ENCODE measurements at regions not wholly inside any gene's neighbourhood (a gene's known extent, or its start where the extent isn't known, plus 50 kb on each side); places are given as distances from the start of the nearest gene placed in this dataset.
"Not testable (repeated sequence)": the region's sequence is repeated elsewhere in the genome, so short reads cannot be mapped to it uniquely, and the experiment has no call there.

DNA sequence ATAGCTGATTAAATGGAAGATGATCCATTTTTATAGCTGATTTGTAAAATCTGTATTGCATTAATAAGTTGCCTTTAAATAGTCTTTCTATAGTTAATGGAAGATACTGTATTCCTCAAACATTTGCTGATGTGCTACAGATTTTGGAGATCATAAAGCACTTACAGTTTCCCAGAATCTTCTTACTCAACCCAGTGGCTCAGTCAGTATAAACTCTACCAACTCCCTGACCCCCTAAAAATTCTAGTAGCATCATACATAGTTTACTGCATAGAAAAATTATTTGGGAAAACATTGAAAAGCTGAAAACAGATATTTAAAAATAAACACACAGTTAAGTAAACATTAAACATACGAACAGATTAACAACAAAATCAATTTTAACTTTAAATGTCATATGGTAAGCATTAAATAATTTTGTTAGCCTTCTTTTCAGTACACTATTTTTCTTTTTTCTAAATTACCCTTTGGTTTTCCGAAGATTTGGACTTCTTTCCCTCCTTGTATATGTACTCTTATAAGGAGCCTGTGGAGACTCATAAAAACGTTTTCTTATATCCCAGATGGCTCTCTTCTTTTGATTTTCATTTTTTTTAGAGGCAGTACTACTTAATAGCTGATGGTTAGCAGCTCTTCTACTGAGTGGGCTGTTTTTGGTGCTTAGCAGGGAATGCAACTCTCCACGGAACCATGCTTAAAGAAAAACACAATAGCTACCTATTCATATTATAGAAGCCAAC lies 62.7 kb upstream of the BMP5 start:
- Histone ChIP-seq H3K9me3 (no peaks in the 10 kb centered on the region), H3K27ac (no peak overlapping the region), H3K36me3 (no peaks in the 10 kb centered on the region), H3K4me1 (no peaks in the 10 kb centered on the region), H3K4me3 (replicated peaks in 1 of 3) (no peak overlapping the region), H3K27me3 (no peaks in the 10 kb centered on the region)
- intact Hi-C loops (cut with DNase I), result no loop called here
- no peak for DNase-seq
- 71 to 73% methylated on average over 4 of the region's 4 CpGs for WGBS, 2 donors
- TF ChIP-seq POLR2A (IDR thresholded peaks at IDR 0.05), result no peak
- TF ChIP-seq CTCF (IDR thresholded peaks at IDR 0.05), result no peak

DNA sequence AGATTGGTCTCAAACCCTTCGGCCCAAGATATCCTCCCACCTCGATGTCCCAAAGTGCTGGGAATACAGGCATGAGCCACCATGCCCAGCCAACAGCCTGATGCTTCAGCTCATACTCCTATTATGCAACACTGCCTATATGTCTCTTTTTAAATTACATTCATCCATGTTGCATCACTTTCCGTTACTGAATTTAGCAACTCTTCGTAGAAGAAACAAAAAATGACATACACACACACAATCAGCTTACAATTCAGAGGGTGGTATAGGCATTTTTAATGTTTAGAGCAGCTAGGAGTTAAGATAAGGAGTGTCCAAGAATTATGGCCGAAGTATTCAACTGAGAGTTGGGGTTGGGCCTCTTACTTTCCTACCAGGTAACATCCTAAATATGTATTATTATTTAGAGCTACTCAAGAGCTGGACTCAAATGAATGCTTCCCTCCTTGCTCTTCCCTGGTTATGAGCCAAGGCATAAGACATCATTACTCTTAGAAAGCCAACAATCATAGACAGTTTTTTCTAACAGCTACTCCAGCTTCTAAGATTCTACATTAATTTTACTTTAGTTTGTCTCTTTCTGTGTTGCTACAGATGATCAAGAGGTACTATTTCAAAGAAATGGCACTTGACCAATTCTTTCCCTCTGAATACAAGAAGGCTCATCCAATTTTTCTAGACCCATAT lies 62.0 kb upstream of the BMP5 start:
- 90 to 93% methylated on average over 5 of the region's 5 CpGs for WGBS, 2 donors
- intact Hi-C loops (cut with DNase I), result no loop called here

DNA sequence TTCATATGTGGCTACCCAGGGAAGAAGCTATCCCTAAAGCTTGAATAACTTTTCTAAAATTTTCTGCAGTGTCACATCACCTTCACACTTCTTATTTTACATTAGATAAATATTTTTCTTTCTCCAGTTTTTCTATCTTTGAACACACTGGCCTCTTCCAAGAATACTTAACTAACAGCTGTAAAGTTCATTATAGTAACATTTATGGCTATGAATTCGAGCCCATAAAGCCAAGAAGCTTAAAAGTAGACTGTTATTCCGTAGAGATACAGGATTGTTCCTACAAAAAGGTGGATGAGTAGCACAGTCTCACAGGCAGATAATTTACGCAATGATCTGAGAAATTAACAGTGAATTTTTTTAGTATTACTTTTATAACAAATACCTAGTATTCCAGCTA lies 55.7 kb upstream of the BMP5 start:
- no peaks in the 10 kb centered on the region for H3K4me1 ChIP-seq
- H3K27ac ChIP-seq, result no peak overlapping the region
- intact Hi-C loops (cut with DNase I), result no loop called here
- H3K4me3 ChIP-seq (replicated peaks in 1 of 3), result no peak overlapping the region
- TF ChIP-seq POLR2A (IDR thresholded peaks at IDR 0.05) (no peak), CTCF (IDR thresholded peaks at IDR 0.05) (no peak)
- no peak for DNase-seq
- 72 to 81% methylated on average over 3 of the region's 3 CpGs for WGBS, 2 donors
- H3K27me3 ChIP-seq, result no peaks in the 10 kb centered on the region
- H3K9me3 ChIP-seq, result no peaks in the 10 kb centered on the region
- H3K36me3 ChIP-seq, result no peaks in the 10 kb centered on the region

More for the DNA sequence above, 62.0 kb upstream of the BMP5 start:
- Histone ChIP-seq H3K4me1 (no peaks in the 10 kb centered on the region), H3K9me3 (no peaks in the 10 kb centered on the region), H3K4me3 (replicated peaks in 1 of 3) (no peak overlapping the region), H3K36me3 (no peaks in the 10 kb centered on the region), H3K27ac (no peak overlapping the region), H3K27me3 (no peaks in the 10 kb centered on the region)
- no peak for TF ChIP-seq CTCF (IDR thresholded peaks at IDR 0.05)
- no peak for TF ChIP-seq POLR2A (IDR thresholded peaks at IDR 0.05)
- DNase-seq, result no peak

DNA sequence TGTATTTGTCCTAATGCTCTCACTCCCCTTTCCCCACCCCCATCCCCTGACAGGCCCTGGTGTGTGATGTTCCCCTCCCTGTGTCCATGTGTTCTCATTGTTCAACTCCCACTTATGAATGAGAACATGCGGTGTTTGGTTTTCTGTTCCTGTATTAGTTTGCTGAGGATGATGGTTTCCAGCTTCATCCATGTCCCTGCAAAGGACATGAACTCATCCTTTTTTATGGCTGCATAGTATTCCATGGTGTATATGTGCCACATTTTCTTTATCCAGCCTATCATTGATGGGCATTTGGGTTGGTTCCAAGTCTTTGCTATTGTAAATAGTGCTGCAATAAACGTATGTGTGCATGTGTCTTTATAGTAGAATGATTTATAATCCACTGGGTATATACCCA lies 52.3 kb upstream of the BMP5 start:
- H3K27me3 ChIP-seq; H3K36me3 ChIP-seq; H3K4me3 ChIP-seq (replicated peaks in 1 of 3); intact Hi-C loops (cut with DNase I); H3K9me3 ChIP-seq; DNase-seq; H3K27ac ChIP-seq; H3K4me1 ChIP-seq: not testable (repeated sequence)
- WGBS, 2 donors, result 79 to 83% methylated on average over 2 of the region's 2 CpGs

DNA sequence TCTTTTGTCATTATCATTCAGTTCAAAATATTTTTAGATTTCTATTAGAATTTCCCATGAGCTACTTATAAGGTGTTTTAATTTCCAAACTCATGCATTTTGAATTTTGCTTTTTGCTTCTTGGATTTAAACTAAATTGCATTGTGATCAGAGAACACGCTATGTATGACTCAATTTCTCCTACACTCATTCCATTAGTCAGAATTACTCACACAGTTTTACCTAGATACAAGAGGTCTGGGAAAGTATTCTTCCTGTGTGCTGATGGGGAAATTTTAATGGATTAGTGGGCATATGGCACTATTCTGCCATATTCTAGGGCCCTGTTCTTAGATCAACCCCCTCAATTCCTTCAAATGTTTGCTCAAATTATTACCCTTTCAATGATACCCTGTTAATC lies 49.9 kb upstream of the BMP5 start:
- Histone ChIP-seq H3K36me3 (no peaks in the 10 kb centered on the region), H3K9me3 (no peaks in the 10 kb centered on the region), H3K27ac (no peak overlapping the region), H3K4me3 (replicated peaks in 1 of 3) (no peak overlapping the region), H3K4me1 (no peaks in the 10 kb centered on the region), H3K27me3 (no peaks in the 10 kb centered on the region)
- DNase-seq, result no peak
- WGBS, 2 donors, result 92 to 95% methylated on average over 1 of the region's 1 CpG
- intact Hi-C loops (cut with DNase I), result no loop called here
- TF ChIP-seq POLR2A (IDR thresholded peaks at IDR 0.05), result no peak
- TF ChIP-seq CTCF (IDR thresholded peaks at IDR 0.05), result no peak

Data from thyroid gland (tissue), 4 donors.